ENCODE measurements at regions not wholly inside any gene's neighbourhood (a gene's known extent, or its start where the extent isn't known, plus 50 kb on each side); places are given as distances from the start of the nearest gene placed in this dataset.

- TF ChIP-seq, protein P1, sequence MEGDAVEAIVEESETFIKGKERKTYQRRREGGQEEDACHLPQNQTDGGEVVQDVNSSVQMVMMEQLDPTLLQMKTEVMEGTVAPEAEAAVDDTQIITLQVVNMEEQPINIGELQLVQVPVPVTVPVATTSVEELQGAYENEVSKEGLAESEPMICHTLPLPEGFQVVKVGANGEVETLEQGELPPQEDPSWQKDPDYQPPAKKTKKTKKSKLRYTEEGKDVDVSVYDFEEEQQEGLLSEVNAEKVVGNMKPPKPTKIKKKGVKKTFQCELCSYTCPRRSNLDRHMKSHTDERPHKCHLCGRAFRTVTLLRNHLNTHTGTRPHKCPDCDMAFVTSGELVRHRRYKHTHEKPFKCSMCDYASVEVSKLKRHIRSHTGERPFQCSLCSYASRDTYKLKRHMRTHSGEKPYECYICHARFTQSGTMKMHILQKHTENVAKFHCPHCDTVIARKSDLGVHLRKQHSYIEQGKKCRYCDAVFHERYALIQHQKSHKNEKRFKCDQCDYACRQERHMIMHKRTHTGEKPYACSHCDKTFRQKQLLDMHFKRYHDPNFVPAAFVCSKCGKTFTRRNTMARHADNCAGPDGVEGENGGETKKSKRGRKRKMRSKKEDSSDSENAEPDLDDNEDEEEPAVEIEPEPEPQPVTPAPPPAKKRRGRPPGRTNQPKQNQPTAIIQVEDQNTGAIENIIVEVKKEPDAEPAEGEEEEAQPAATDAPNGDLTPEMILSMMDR (conservative IDR thresholded peaks at IDR 0.05): no peak
- Mint-ChIP-seq H3K4me1 (no peaks in the 10 kb centered on the region), H3K4me3 (no peak overlapping the region), H3K27ac (no peak overlapping the region; a peak in 1 of 7 replicates), H3K27me3 (ENCODE audit: low read depth) (no peaks in the 10 kb centered on the region), H3K9me3 (peaks cover 9 to 16% of the 10 kb centered on the region in 2 experiments; a peak in 4 of 5 replicates), H3K36me3 (ENCODE audit: insufficient read depth in 1 of 3, low read depth in 3 of 3) (peaks cover 11% of the 10 kb centered on the region in 3 experiments)
- no peaks in the 10 kb centered on the region for H4K20me1 ChIP-seq (ENCODE audit: control insufficient read depth, insufficient read depth, insufficient read length)
- H2BK120ac ChIP-seq (ENCODE audit: low read depth, low read length, poor library complexity, severe bottlenecking): no peak overlapping the region
- no peaks in the 10 kb centered on the region for H3K79me1 ChIP-seq (ENCODE audit: insufficient read depth, low read depth, low read length, poor library complexity, severe bottlenecking)
- H3K27me3 ChIP-seq (ENCODE audit: insufficient read depth, low read length): no peaks in the 10 kb centered on the region
- H4K5ac ChIP-seq (ENCODE audit: insufficient read length, low read depth, low read length): no peak overlapping the region
- no peak overlapping the region for H3T11ph ChIP-seq (ENCODE audit: low read length)
- H4K91ac ChIP-seq (ENCODE audit: insufficient read length, low read depth, low read length): no peak overlapping the region
- no CpG with 5 or more reads among the region's 9 CpGs for WGBS (ENCODE audit: extremely low coverage, insufficient read length, low lambda C conversion rate)
- H2BK12ac ChIP-seq (ENCODE audit: insufficient read length, low read depth, low read length): no peak overlapping the region
- no peak overlapping the region for H3K4ac ChIP-seq (ENCODE audit: low read depth, low read length)
- H2BK5ac ChIP-seq (ENCODE audit: insufficient read length, low read length): no peak overlapping the region
- no peak overlapping the region for H2AFZ ChIP-seq (ENCODE audit: low read length)
- no peak overlapping the region for H3K23ac ChIP-seq (ENCODE audit: insufficient read length, low read depth, low read length)
- H3K9ac ChIP-seq (ENCODE audit: extremely low read depth, insufficient read length, low read length): no peak overlapping the region
- no peaks in the 10 kb centered on the region for H3K79me2 ChIP-seq (ENCODE audit: insufficient read depth, low read length)
- no peak overlapping the region for H2BK15ac ChIP-seq (ENCODE audit: low read depth, low read length)
- H3K4me1 ChIP-seq (ENCODE audit: insufficient read depth, low read length): no peaks in the 10 kb centered on the region
- no peak for DNase-seq
- H3K18ac ChIP-seq (ENCODE audit: insufficient read length, low read depth, low read length): no peak overlapping the region
- H2BK20ac ChIP-seq (ENCODE audit: low read depth, low read length, poor library complexity, severe bottlenecking): no peak overlapping the region
- no peaks in the 10 kb centered on the region for H3K23me2 ChIP-seq (ENCODE audit: insufficient read length, low read depth, low read length, poor library complexity, severe bottlenecking)
- H3K27ac ChIP-seq (ENCODE audit: insufficient read length, low read depth, low read length): no peak overlapping the region
- no peak overlapping the region for H3K14ac ChIP-seq (ENCODE audit: insufficient read depth, low read length)
- no peak overlapping the region for H2AK5ac ChIP-seq (ENCODE audit: insufficient read length, low read length)
- no peak overlapping the region for H4K8ac ChIP-seq (replicated peaks; ENCODE audit: insufficient read length, low read depth, low read length)
- no peak overlapping the region for H3K56ac ChIP-seq (ENCODE audit: insufficient read length, low read depth, low read length)
- H3K4me2 ChIP-seq (ENCODE audit: insufficient read depth, insufficient read length, low read length): no peak overlapping the region
- H3K9me3 ChIP-seq (ENCODE audit: control insufficient read depth, low read depth, low read length): no peaks in the 10 kb centered on the region
Measured at GRCh38 chr9:28839778-28840430, 1266.6 kb upstream of the C9orf72 start.

Measured in H9 (cell line).